Esophagus muscularis mucosa (tissue), 3 donors: ENCODE measurements at regions not wholly inside any gene's neighbourhood (a gene's known extent, or its start where the extent isn't known, plus 50 kb on each side); places are given as distances from the start of the nearest gene placed in this dataset.

Experiments
- CTCF ChIP-seq, 3 experiments: fragments of 200-600 bp in 2 of 3; fragments of 450-650 bp in 1 of 3; sonication (generic) in 2 of 3; IDR thresholded peaks; one replicate each; pipeline ENCODE4 v1.5.1; 2017 to 2019; ENCODE audit warnings: antibody characterized with exemption in 3 of 3, mild to moderate bottlenecking in 2 of 3, moderate library complexity in 1 of 3
- POLR2A ChIP-seq: fragments of 450-650 bp; IDR thresholded peaks from one replicate; pipeline ENCODE4 v1.6.1; 2017; ENCODE audit warnings: antibody characterized with exemption, moderate library complexity, mild to moderate bottlenecking, low read depth
- POLR2AphosphoS5 ChIP-seq, 2 donors: sonication (generic); formaldehyde crosslinking; IDR thresholded peaks; one replicate each; pipeline ENCODE4 v1.6.1; 2017; ENCODE audit warnings: antibody characterized with exemption in 2 of 2

GRCh38 chr5:123949043-123949804, 437.2 kb downstream of the CSNK1G3 start:
- no peak for TF ChIP-seq CTCF (IDR thresholded peaks at IDR 0.05)
- no peak for TF ChIP-seq POLR2AphosphoS5 (IDR thresholded peaks at IDR 0.05)
- TF ChIP-seq POLR2A: no peak
